NCI-H146 treated with DMSO at 0.1 percent for 48 hours (cell line): ENCODE measurements at regions not wholly inside any gene's neighbourhood (a gene's known extent, or its start where the extent isn't known, plus 50 kb on each side); places are given as distances from the start of the nearest gene placed in this dataset.
"Not testable (repeated sequence)": the region's sequence is repeated elsewhere in the genome, so short reads cannot be mapped to it uniquely, and the experiment has no call there.

Experiments used
- DNase-seq: peaks from one replicate; lab custom pipeline; 2025; ENCODE audit not compliant: unreplicated experiment; lab: John Stamatoyannopoulos, UW

GRCh38 chr20:41734506-41734945 lies 116.3 kb upstream of the CHD6 start:
- DNase-seq: peak; percentile 47

DNA sequence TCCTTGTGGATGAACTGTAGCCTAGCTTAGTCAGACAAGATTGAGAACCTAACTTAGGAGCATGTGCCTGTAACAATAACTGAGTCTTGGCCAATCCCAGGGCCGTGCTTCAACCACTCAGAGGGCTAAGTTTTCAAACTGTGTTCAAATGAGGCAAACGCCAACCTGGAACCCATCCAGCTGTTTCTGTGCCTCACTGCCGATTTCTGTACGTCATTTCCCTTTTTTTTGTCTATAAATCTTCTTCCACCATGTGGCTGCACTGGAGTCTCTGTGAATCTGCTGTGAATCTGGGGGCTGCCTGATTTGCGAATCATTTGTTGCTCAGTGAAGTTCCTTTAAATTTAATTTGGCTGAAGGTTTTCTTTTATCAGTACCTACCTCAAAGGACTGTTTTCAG lies 115.0 kb upstream of the CHD6 start:
- DNase-seq: no peak

GRCh38 chr20:41731198-41731597 lies 113.0 kb upstream of the CHD6 start:
- not testable (repeated sequence) for DNase-seq

- not testable (repeated sequence) for DNase-seq
These were observed 109.5 kb upstream of the CHD6 start for GRCh38 chr20:41727681-41728080.

DNA sequence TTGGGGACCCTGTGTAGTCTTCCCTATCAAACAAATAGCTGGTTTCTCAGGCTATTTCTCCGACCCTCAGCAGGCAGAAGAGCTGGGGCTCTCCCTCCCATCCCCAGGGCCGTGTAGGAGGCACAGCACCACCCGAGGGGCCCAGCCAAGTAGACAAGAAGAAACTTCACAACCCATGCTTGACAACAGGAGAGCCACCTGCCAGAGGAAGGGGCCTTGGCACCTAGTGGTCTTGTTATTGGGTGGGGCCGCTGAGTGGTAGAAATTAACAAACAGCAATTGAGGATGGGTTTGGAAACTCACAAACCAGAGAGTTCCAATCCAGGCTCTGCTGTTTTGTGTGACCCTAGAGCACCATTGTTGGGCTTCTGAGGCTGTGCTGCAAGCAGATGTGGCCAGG lies 108.5 kb upstream of the CHD6 start:
- no peak for DNase-seq

DNA sequence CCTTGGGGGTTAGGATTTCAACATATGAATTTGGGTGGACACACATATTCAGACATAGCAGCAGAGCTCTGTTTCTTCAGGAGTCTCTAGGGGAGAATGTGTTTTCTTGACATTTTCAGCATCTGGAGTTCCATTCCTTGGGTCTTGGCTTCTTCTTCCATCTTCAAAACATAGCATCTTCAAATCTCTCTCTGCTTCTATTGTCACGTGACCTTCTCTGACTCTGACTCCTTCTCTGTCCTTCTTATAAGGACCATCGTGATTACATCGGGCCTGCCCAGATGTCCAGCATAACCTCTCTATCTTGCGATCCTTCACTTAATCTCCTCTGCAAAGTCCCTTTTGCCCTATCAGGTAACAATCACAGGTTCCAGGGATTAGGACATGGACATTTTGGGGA lies 101.0 kb upstream of the CHD6 start:
- DNase-seq: no peak

- peak; percentile 85 for DNase-seq
These were observed 99.3 kb upstream of the CHD6 start for GRCh38 chr20:41717483-41717882.

GRCh38 chr20:41716911-41717310 lies 98.7 kb upstream of the CHD6 start:
- DNase-seq: no peak

- DNase-seq: no peak
These were observed 98.3 kb upstream of the CHD6 start for GRCh38 chr20:41716436-41716835.

GRCh38 chr20:41715526-41715925 lies 97.3 kb upstream of the CHD6 start:
- no peak for DNase-seq

GRCh38 chr20:41714030-41714429 lies 95.9 kb upstream of the CHD6 start:
- no peak for DNase-seq

- DNase-seq: no peak
These were observed 86.7 kb upstream of the CHD6 start for GRCh38 chr20:41704896-41705295.

- no peak for DNase-seq
These were observed 84.5 kb upstream of the CHD6 start for GRCh38 chr20:41702647-41703046.

- no peak for DNase-seq
These were observed 83.6 kb upstream of the CHD6 start for GRCh38 chr20:41701588-41702348.

DNA sequence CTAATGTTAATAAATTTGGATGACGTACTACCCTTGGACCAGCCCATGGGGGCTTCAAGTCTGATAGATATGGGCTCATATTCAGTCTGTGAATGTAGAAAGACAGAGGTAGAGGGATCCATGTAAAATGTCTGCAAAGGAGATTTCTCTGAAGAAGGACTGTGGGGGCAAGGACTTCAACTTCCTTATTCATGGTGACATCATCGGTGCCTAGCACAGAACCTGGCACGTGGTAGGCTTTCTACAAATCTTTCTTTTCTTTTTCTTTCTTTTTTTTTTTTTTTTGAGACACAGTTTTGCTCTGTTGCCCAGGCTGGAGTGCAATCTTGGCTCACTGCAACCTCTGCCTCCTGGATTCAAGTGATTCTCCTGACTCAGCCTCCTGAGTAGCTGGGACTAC lies 81.5 kb upstream of the CHD6 start:
- not testable (repeated sequence) for DNase-seq

GRCh38 chr20:41697861-41698559 lies 79.8 kb upstream of the CHD6 start:
- DNase-seq: peak; percentile 56

DNA sequence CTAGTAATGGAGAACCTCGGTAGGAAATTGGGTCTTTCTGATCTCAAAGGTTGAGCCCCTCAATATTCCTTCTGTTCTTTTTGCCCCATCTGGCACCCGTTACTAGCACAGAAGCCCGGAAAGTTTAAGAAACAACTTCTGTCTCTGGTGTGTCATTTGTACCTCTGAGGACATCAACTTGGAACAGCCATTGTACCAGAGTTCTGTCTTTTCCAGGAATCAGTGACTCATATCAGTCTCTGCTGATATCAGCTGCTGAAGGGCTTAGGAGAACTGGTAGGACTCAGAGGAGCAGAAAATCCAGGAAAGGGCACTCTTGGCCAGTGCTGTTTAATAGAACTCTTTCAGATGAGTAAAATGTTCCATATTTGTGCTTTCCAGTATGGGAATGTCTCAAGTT lies 78.3 kb upstream of the CHD6 start:
- no peak for DNase-seq

- no peak for DNase-seq
These were observed 76.6 kb upstream of the CHD6 start for GRCh38 chr20:41694796-41695195.

- peak; percentile 92 for DNase-seq
These were observed 75.2 kb upstream of the CHD6 start for GRCh38 chr20:41693136-41693979.

DNA sequence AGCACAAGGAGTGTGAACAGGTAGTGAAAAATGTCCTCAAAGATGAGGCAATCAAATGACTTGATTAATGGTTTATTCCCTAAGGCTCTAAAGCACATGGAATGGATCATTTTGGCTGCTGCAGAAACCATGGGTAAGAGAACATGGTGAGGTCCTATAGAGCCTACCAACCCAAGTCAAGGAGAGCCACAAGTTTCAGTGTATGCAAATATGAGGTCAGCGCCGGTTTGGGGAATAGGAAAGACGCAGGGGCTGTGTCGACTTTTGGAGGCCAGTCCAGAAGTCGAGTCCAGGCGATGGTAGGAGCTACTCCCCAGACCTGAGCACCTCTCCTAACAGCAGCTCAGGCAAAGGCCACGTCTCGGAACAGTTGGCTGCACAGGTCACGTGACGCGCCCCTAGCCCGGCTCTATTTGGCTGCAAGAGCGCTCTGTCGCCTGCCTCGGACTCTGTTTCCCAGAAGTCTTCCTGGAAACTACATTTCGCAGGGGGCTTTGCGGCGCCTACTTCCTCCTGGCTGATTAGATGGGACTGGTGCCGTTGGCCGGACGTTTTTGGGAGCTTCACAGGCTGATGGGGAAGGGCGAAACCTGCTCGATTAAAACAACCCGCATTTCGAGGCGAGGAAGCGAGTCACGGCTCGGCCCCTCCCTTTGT lies 74.4 kb upstream of the CHD6 start:
- peak; percentile 63 for DNase-seq

DNA sequence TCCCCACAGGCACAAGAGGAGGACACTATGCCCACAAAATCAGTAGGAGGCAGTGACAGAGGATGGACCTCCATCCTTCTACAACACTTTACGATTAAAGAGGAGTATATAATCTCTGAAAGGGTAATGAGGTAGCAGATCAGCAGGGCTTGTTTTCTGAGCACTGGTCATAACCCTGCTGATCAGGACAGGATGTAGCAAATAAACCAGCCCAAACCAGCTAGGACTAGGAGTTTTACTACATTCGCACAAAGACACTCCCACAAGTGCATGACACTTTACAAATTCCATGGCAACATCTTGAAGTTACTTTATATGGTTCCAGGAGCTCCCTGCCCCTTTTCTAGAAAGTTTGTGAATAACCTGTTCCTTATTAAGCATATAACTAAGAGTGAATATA lies 73.3 kb upstream of the CHD6 start:
- DNase-seq: no peak
